HK-2 (cell line): ENCODE measurements at regions not wholly inside any gene's neighbourhood (a gene's known extent, or its start where the extent isn't known, plus 50 kb on each side); places are given as distances from the start of the nearest gene placed in this dataset.

Experiments used
- DNase-seq: peaks from one replicate; pipeline ENCODE4 v3.0.0-alpha.2; 2018; ENCODE audit not compliant: unreplicated experiment

- no peak for DNase-seq
Observed at GRCh38 chr1:83813576-83813975, 185.4 kb downstream of the TTLL7 start.

- DNase-seq = no peak
Observed at GRCh38 chr1:83810144-83810543, 188.8 kb downstream of the TTLL7 start.

GRCh38 chr1:83808536-83808935 lies 190.4 kb downstream of the TTLL7 start:
- DNase-seq = no peak

GRCh38 chr1:83807821-83808220 lies 191.1 kb downstream of the TTLL7 start:
- DNase-seq = no peak

GRCh38 chr1:83807231-83807630 lies 191.7 kb downstream of the TTLL7 start:
- DNase-seq = no peak

GRCh38 chr1:83805921-83806320 lies 193.0 kb downstream of the TTLL7 start:
- no peak for DNase-seq

GRCh38 chr1:83802460-83803152 lies 196.3 kb downstream of the TTLL7 start:
- DNase-seq = no peak

- no peak for DNase-seq
Observed at GRCh38 chr1:83802023-83802422, 196.9 kb downstream of the TTLL7 start.

GRCh38 chr1:83800066-83800465 lies 198.9 kb downstream of the TTLL7 start:
- DNase-seq = no peak

GRCh38 chr1:83799594-83799993 lies 199.3 kb downstream of the TTLL7 start:
- no peak for DNase-seq

- no peak for DNase-seq
Observed at GRCh38 chr1:83798965-83799364, 200.0 kb downstream of the TTLL7 start.

GRCh38 chr1:83796409-83796808 lies 202.5 kb downstream of the TTLL7 start:
- no peak for DNase-seq

GRCh38 chr1:83794384-83794783 lies 204.5 kb downstream of the TTLL7 start:
- no peak for DNase-seq

- no peak for DNase-seq
Observed at GRCh38 chr1:83791821-83792437, 207.0 kb downstream of the TTLL7 start.

GRCh38 chr1:83790446-83790845 lies 208.5 kb downstream of the TTLL7 start:
- DNase-seq = no peak

- no peak for DNase-seq
Observed at GRCh38 chr1:83787246-83787998, 211.5 kb downstream of the TTLL7 start.

GRCh38 chr1:83781667-83782066 lies 217.3 kb downstream of the TTLL7 start:
- no peak for DNase-seq

- DNase-seq = no peak
Observed at GRCh38 chr1:83779565-83779964, 219.4 kb downstream of the TTLL7 start.

GRCh38 chr1:83777758-83778101 lies 221.2 kb downstream of the TTLL7 start:
- DNase-seq = no peak

GRCh38 chr1:83776913-83777757 lies 221.8 kb downstream of the TTLL7 start:
- no peak for DNase-seq

GRCh38 chr1:83775977-83776603 lies 222.8 kb downstream of the TTLL7 start:
- no peak for DNase-seq

GRCh38 chr1:83773059-83773458 lies 225.9 kb downstream of the TTLL7 start:
- no peak for DNase-seq
